Skeletal muscle cell (primary cell): ENCODE measurements at regions not wholly inside any gene's neighbourhood (a gene's known extent, or its start where the extent isn't known, plus 50 kb on each side); places are given as distances from the start of the nearest gene placed in this dataset.
"Not testable (repeated sequence)": the region's sequence is repeated elsewhere in the genome, so short reads cannot be mapped to it uniquely, and the experiment has no call there.

Experiments used
- DNase-seq: peaks from one replicate; pipeline ENCODE4 v3.0.0-alpha.2; 2010; ENCODE audit warnings: low read depth
- H3K4me3 ChIP-seq: 2 replicates; pipeline ENCODE4 v1.5.1; 2011; ENCODE audit warnings: low read depth, mild to moderate bottlenecking, control low read depth, low read length, moderate library complexity

GRCh38 chr10:117460846-117461765, 81.4 kb upstream of the EMX2 start:
- H3K4me3 ChIP-seq, result no peak overlapping the region
- no peak for DNase-seq

DNA sequence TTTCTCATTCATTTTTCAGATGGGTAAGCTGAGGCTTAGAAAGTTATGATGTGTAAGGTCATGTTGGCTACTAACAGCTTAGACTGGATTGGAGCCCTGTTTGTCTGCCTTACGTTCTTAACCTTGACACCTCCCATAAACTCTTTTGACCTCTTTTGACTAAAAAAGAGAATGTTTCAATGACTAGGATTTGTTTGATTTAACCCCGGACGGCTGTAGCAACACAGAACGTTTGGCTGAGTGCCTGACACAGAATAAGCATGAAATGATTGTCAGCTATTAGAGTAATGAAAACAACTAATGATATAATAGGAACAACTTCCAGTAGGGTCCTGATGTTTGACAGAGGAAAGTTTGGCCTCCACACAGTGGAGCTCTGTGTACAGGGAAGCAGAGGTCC, 83.3 kb upstream of the PDZD8 start:
- H3K4me3 ChIP-seq, result no peak overlapping the region
- no peak for DNase-seq

DNA sequence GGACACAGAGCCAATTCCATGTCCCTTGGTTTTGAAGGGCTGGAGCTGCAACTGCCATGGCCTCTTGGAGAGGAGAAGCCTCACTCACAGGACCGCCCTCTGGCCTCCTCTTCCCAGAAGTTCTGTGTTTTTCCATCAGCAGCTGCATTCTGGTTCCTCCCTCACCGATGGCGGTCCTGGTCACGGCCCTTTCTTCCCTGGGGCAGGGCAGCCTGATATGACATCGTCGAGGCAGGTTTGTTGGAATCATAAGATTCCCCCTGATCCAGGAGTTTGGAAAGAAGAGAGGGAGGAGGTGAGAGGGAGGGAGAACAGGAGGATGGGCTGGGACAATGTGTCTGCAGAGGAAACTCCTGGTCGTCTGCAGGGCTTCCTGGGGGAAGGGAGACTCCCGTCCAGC, 82.7 kb upstream of the PDZD8 start:
- DNase-seq, result no peak

DNA sequence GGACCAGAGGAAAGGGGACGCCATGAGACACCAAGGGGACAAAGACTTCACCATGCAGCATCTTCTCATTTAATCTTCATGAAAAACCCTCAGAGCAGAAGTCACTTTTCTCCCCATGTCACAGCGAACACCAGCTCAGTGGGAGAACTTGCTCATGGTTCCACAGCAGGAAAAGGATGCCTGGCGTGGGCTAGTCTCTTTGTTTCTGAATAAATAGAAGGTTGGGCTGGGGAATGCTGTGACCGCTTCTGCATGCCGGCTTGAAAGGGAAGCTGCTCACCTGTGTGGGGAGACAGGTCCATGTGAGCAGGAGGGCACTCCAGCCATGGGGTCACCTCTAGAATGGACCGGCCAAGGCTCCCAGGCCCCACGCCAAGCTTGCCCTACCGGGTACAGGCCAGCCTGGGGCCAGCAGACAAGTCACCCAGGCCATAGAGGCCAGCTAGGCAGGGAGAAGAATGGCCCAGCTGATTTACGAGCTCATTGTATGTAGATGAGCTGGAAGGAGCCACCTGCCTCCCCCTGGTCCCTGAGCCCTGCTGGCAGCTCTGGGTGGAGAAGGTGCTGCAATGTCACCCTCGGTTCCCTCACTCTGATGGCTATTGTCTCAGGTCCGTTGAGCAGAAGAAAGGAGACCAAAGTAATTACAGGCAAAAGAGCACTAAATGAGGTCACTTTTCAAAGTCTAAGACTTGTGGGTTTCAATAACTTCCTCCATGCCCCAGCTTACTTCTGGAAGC, 82.0 kb upstream of the PDZD8 start:
- no peak for DNase-seq
- no peak overlapping the region for H3K4me3 ChIP-seq

More for the DNA sequence above, 82.7 kb upstream of the PDZD8 start:
- no peak overlapping the region for H3K4me3 ChIP-seq

DNA sequence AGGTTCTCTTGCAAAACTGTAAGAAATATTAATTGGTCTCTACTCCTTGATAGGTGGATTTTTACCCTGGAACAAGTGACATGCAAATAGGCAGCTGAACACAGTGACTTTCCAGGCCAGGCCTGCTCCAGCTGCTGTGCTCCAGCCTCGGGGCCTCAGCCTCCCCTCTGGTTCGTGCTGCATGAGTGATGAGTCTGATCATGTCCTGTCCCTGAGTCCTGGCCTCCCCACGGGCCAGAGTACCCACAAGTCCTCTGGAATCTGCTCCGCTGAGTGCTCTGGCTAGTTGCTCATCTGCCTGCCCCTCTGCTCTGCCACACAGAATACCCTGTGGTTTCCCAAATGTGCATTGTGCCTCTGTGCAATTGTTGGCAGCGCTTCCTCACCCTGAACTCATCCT, 80.1 kb upstream of the PDZD8 start:
- DNase-seq, result no peak
- no peak overlapping the region for H3K4me3 ChIP-seq

- peak; percentile 39 for DNase-seq
- no peak overlapping the region for H3K4me3 ChIP-seq
Observed at GRCh38 chr10:117454502-117454901, 79.3 kb upstream of the PDZD8 start.

DNA sequence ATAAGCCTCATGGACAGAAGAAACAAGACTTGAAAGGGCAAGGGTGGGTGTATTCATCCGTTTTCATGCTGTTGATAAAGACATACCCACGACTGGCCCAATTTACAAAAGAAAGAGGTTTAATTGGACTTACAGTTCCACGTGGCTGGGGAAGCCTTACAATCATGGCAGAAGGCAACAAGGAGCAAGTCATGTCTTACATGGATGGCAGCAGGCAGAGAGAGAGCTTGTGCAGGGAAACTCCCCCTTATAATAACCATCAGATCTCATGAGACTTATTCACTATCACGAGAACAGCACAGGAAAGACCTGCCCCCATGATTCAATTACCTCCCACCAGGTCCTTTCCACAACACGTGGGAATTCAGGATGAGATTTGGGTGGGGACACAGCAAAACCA, 78.2 kb upstream of the PDZD8 start:
- H3K4me3 ChIP-seq, DNase-seq: not testable (repeated sequence)

GRCh38 chr10:117450940-117451339, 75.7 kb upstream of the PDZD8 start:
- DNase-seq, result no peak
- no peak overlapping the region for H3K4me3 ChIP-seq

DNA sequence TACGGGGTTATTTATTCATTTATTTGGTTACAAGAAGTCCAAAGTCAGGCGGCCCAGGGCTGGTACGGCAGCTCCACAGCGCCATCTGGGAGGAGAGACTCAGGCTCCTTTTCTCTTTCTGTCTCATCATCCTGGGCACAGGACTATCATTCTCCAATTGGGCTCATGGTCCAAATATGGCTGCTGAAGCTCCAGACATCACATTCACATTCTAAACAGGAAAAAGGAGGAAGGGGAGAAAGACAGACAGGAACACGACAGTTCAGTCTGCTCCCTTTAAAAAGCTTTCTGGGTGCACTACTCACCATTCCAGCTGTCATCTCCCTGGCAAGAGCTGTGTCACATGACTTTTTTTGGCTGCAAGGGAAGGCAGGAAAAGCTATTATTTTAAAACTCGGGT, 74.4 kb upstream of the PDZD8 start:
- DNase-seq, result no peak
- H3K4me3 ChIP-seq, result no peak overlapping the region

DNA sequence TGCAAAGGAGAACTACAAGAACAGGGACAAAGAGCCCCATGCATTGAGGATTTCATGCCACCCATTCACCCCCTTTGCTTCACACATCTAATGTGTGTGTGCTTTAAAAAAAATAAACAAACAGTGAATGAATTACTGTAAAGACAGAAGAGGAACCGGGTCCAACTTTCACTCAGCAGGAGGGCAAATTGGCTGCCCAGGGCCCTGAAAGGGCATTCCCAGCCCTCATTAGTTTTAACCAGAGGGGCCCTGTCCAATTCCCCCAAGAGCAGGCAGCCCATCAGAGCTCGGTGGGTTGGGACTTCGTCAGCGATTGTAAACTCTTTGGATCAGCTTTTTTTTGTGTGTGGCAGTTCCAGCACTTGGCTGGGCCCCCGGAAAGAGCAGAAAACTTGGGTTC, 73.6 kb upstream of the PDZD8 start:
- no peak overlapping the region for H3K4me3 ChIP-seq
- DNase-seq, result no peak

GRCh38 chr10:117445992-117446391, 70.8 kb upstream of the PDZD8 start:
- no peak overlapping the region for H3K4me3 ChIP-seq

DNA sequence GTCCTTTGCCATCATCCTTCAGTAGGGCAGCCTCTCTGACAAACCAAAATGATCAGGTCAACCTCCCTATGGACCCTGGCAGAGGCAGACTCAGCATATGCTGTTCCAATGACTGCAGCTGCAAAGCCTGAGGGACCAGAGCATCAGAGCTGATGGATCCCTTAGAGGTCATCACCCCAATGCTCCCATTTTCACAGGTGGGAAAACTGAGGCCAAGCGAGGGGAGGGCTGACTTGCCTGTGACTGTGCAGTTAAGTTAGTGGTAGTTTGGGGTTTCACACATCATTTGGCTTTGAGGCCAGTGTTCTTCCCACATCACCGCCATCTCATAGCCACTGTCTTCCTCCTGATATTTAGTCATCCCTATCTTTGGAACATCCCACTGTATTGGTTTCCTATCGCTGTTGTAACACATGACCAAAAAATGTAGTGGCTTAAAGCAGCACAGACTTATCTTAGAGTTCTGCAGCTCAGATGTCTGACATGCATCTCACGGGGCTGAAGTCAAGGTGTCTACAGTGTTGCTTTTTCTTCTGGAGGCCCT, 69.3 kb upstream of the PDZD8 start:
- DNase-seq, result no peak
- H3K4me3 ChIP-seq, result no peak overlapping the region

More at GRCh38 chr10:117445992-117446391, 70.8 kb upstream of the PDZD8 start:
- no peak for DNase-seq

GRCh38 chr10:117443686-117444041, 68.4 kb upstream of the PDZD8 start:
- no peak overlapping the region for H3K4me3 ChIP-seq
- no peak for DNase-seq

GRCh38 chr10:117442944-117443685, 67.9 kb upstream of the PDZD8 start:
- H3K4me3 ChIP-seq, result peak overlapping the region; percentile 20
- peak; percentile 48 for DNase-seq

DNA sequence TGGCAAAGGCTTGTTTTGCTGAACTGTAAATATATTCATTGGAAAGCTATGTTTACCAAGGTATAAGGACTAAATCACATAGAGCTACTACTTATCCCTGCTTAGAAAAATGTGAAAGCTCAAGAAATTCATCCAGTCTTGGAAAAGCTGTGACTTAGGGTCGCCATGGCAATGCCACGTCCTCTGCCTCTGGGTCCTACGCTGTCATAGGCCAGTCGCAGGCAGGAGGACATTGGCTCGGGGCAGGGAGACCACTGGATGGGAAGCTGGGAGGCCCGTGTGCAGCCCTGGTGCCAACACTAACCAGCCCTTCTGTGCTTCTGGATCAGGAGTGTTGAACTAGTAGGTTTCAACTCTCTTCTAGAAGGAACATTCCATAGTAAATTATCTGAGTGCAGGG, 67.3 kb upstream of the PDZD8 start:
- DNase-seq, result no peak

GRCh38 chr10:117441812-117442443, 66.7 kb upstream of the PDZD8 start:
- H3K4me3 ChIP-seq, result no peak overlapping the region
- peak; percentile 63 for DNase-seq

More for the DNA sequence above, 67.3 kb upstream of the PDZD8 start:
- no peak overlapping the region for H3K4me3 ChIP-seq

GRCh38 chr10:117441361-117441760, 66.1 kb upstream of the PDZD8 start:
- H3K4me3 ChIP-seq, result no peak overlapping the region
- DNase-seq, result no peak

- DNase-seq, result peak; percentile 68
- H3K4me3 ChIP-seq, result no peak overlapping the region
Observed at GRCh38 chr10:117439243-117439912, 64.1 kb upstream of the PDZD8 start.

- no peak for DNase-seq
- H3K4me3 ChIP-seq, result no peak overlapping the region
Observed at GRCh38 chr10:117432866-117433265, 57.6 kb upstream of the PDZD8 start.
